ENCODE measurements at regions not wholly inside any gene's neighbourhood (a gene's known extent, or its start where the extent isn't known, plus 50 kb on each side); places are given as distances from the start of the nearest gene placed in this dataset.

- TF ChIP-seq, protein P1, sequence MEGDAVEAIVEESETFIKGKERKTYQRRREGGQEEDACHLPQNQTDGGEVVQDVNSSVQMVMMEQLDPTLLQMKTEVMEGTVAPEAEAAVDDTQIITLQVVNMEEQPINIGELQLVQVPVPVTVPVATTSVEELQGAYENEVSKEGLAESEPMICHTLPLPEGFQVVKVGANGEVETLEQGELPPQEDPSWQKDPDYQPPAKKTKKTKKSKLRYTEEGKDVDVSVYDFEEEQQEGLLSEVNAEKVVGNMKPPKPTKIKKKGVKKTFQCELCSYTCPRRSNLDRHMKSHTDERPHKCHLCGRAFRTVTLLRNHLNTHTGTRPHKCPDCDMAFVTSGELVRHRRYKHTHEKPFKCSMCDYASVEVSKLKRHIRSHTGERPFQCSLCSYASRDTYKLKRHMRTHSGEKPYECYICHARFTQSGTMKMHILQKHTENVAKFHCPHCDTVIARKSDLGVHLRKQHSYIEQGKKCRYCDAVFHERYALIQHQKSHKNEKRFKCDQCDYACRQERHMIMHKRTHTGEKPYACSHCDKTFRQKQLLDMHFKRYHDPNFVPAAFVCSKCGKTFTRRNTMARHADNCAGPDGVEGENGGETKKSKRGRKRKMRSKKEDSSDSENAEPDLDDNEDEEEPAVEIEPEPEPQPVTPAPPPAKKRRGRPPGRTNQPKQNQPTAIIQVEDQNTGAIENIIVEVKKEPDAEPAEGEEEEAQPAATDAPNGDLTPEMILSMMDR (conservative IDR thresholded peaks at IDR 0.05 in 1 of 2, IDR thresholded peaks at IDR 0.05 in 1 of 2; ENCODE audit: extremely low read depth in 1 of 2, insufficient read depth in 1 of 2, low read depth in 1 of 2, low read length in 2 of 2), result no peak
- TF ChIP-seq EZH2 (IDR thresholded peaks at IDR 0.05; ENCODE audit: borderline replicate concordance, low read length), result no peak
Measured at GRCh38 chr6:122868137-122868536, 79.1 kb downstream of the SMPDL3A start.
